HG02943 (cell line): ENCODE measurements at regions not wholly inside any gene's neighbourhood (a gene's known extent, or its start where the extent isn't known, plus 50 kb on each side); places are given as distances from the start of the nearest gene placed in this dataset.

ENCODE experiments used
- ATAC-seq: cut with Tn5 transposase; IDR thresholded peaks from one replicate; pipeline ENCODE4 v1.9.1; 2021; ENCODE audit warnings: mild to moderate bottlenecking, low read depth, moderate library complexity; ENCODE audit not compliant: unreplicated experiment

DNA sequence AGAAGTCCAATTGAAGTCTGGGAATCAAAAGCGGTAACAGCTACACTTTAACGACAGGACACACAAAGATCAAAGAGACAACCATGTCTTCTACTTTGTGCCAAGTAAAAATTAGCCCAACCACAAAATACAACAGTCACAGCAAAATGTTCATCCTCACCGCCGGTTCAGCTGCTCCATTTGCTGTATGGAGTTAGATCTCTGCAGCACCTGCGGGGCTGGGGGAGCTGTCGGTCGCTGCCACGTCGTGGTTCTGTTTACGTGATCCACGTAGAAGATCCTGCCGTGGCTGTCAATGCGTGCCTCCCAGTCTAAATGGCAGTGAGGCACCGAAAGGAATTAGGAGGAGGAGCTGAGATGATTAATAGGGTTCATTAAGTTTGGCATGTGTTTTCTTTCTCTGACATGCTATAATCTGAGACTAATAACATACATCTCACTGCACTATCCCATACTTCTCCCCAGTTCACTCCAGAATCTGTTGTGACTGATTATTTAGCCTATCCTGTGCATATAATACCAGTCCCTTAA lies 136.5 kb upstream of the STK17B start:
- no peak for ATAC-seq

DNA sequence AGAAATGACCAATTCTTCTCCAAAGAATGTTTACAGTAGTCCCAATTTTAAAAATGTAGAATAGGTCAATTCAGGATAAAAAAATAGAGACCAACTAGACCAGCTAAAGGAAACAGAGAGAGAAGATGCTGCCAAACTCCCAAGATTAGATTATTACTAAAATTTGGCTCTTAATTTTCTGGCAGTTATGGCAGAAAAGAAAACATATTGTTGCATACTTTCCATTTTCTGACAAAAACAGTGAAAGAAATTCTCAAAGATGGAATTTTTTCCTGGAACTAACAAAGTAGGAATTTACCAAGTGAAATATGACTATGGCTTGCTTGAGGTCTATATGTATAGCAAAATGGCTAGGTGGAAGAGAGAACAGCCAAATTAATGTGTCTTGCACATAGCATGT lies 138.3 kb upstream of the STK17B start:
- ATAC-seq, result no peak

GRCh38 chr2:196314157-196314556 lies 142.8 kb upstream of the STK17B start:
- no peak for ATAC-seq

DNA sequence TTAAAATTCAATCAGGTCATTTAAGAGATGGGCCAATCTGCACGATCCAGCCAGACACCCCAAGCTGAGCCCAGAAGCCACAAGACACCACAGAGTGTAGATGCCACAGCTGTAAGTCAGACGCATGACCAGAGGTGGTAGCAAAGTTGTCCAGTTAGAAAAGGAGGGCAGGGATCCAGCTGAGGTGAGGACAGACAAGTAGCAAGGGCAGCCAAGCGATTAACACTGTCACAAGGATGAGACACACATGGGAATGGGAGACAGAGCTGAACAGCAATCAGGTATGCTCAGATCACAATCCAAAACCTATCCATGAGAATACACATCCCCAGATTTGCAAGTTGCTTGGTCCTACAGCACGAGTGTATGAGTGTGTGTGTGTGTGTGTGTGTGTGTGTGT lies 143.4 kb upstream of the STK17B start:
- ATAC-seq, result no peak

- no peak for ATAC-seq
Observed at GRCh38 chr2:196315388-196316049, 144.1 kb upstream of the STK17B start.

GRCh38 chr2:196316050-196316430 lies 144.7 kb upstream of the STK17B start:
- no peak for ATAC-seq

GRCh38 chr2:196318517-196319377 lies 147.4 kb upstream of the STK17B start:
- no peak for ATAC-seq

GRCh38 chr2:196322973-196323810 lies 151.8 kb upstream of the STK17B start:
- ATAC-seq, result no peak

GRCh38 chr2:196324211-196324610 lies 152.8 kb upstream of the STK17B start:
- ATAC-seq, result no peak

- ATAC-seq, result no peak
Observed at GRCh38 chr2:196328088-196328680, 156.8 kb upstream of the STK17B start.

DNA sequence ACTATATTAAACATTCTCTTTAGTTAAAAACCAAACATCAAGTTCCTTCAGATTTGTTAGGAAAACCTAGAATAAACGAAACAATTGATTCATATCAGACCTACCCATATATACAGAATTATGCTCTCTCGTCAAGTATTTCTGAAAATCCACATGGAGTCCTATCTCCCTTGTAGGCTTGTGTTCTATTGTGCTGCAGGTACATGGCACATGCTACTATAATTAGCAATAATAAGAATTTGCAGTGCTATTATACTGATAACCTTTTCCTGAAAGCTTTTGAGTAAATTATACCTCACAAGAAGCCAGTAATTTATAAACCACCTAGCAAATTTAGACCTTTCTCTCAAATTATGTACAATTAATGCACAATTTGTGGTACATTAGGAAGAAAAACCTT lies 158.6 kb upstream of the STK17B start:
- ATAC-seq, result no peak

DNA sequence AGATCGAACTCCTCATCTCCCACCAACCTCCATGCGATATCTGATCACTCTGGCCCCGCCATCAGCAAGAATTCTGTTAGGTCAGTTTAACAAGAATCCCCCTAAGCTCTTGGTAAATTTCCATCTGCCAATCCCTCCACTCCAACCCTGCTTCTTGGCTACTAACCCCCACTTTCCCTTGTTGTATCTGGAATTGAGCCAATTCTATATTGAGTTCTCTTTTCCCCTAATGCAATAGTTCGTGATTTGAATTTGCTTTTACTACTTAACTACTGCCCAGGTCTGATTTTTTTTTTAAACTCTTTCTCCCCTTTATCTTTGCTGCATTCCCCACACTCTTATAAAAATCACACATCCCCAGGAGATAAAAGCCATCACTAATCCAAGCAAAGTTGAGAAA lies 159.3 kb upstream of the STK17B start:
- ATAC-seq, result no peak

DNA sequence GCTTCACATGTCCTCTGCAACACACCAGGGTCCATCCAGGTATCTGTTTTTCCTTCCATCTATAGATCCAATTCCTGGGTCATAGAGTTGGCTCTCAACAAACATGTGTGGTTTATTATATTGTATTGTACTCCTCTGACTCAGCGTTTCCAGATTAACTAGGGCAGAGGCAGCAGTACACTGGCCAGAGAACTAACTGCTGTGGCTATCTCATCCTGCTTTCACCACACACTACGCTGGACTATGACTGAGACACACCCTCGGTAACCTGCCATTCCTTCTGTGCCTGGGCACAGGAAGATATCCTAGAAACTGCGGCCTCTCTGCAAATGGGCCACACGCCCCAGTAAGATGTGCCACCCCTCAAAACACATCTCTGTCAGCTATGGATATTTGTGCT lies 159.8 kb upstream of the STK17B start:
- ATAC-seq, result no peak

DNA sequence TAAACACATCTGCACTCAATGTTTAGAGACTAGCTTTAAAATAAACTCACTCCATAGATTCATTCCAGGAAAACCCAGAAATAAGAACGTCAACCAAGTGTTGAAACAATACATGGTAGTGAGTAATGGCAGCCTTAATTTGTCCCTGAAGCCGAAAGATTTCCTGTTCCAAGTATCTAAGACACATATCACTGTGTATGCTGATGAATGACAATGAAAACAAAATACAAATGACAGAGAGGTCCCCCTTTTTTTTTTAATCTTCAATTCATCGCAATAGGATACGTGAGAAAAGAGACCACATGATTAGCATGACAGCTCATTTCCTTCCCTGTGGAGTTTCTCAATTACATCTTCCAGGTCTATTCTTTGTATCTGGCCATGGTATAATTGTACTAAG lies 160.5 kb upstream of the STK17B start:
- no peak for ATAC-seq

- ATAC-seq, result no peak
Observed at GRCh38 chr2:196333397-196333796, 162.0 kb upstream of the STK17B start.

DNA sequence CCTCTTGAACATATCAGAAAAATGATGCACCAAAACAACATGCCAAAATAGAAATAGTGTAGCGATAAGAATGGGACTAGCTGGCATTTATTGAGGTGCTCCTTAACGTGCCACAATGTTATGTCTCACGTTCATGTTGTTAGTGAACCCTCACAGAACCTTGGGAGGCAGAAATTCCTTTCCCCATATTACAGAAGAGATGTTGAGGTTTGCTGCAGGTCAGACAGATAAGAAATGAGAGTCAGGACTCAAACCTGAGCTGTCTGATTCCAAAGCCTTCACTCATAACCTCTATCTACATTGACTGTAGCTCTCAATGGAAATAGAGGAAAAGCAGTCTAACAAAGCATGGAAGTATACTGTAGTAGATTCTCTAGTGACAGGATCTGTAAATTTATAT lies 163.3 kb upstream of the STK17B start:
- no peak for ATAC-seq

DNA sequence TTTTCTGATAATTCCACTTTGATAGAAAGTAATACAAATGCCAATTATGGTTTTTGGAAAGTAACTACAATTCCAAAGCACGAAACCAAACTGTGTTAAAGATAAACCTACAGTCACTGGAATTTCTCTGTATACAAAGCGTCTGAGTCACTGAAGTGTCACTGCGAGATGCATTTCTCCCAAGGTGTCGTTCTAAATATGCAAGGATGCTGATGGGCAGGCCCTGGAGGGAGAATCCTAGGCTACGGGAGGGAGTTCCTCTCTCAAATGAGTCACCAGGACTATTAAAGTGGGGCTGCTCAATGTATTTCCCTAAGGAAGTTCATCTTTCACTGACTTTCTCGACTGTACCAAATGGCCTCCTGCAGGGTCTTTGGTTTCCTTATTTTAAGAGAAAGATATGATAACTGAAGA lies 163.8 kb upstream of the STK17B start:
- no peak for ATAC-seq

DNA sequence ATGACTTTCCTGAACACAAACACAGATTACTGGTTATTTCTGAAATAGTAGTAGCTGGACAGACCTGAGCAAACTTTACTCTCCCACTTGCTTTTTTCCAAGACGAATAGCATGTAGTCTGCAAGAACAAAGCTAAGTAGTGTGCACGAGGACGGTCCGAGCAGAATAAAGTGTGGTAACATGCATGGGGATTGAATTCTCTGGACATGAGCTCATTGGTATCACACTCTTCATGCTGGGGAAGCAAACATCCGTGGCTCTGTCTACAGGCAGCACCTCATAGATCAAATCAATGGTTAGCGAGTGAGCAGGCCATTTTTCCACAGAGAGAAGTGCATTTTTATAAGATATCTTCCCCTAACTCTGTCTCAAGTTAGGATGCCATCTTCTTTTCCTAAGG lies 164.8 kb upstream of the STK17B start:
- ATAC-seq, result no peak

GRCh38 chr2:196336715-196337114 lies 165.3 kb upstream of the STK17B start:
- ATAC-seq, result no peak

GRCh38 chr2:196337208-196337953 lies 166.0 kb upstream of the STK17B start:
- no peak for ATAC-seq
